Astrocyte of the spinal cord (primary cell): ENCODE measurements at regions not wholly inside any gene's neighbourhood (a gene's known extent, or its start where the extent isn't known, plus 50 kb on each side); places are given as distances from the start of the nearest gene placed in this dataset.

Source experiments
- DNase-seq: peaks from one replicate; pipeline ENCODE4 v3.0.0; 2011; ENCODE audit warnings: low read depth, low spot score
- H3K4me3 ChIP-seq: 2 replicates; pipeline ENCODE4 v1.5.1; 2011; ENCODE audit warnings: low read depth, mild to moderate bottlenecking, low read length, moderate library complexity
- in situ Hi-C: cut with HindIII; loops from 2 replicates; pipeline ENCODE4 v1.10.0; 2017; ENCODE audit warnings: low sequenced_read_pairs
- TF ChIP-seq, protein P1 (sequence below): IDR thresholded peaks from 2 replicates; pipeline ENCODE4 v1.5.1; 2012; ENCODE audit warnings: low read depth, mild to moderate bottlenecking, low read length, inconsistent platforms

DNA sequence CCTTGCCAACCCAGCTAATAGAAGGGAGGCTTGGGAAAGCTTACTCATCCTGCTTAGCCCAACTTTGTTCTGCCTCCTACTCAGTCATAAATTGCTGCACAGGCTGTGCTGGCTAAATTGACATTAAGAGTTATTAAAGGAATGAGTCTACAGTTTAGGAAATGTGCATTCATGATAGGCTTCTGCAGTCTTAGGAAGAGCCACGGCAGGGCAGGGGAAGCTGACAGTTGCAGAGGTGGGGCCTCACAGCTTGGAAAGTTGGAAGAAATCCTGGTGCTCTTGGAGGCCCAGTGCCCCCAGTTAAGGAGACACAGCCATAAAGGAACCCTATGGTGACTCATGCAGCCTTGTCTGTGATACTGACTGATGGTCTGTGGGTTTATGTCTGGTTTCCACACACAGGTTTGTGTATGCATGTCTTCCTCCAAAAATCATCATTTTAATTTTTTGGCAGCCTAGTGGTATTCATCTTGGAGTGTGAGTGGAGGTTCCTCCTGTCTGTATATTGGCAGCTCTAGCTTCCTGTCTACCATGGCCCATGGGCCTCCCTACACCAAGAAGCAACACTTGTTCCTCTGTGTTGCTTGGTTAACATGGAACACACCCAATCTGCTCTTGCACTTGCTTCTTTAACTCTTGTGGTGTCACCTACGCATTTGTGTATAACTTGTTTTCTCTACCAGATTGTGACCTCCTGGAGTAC lies 135.0 kb upstream of the KL start:
- TF ChIP-seq, protein P1, sequence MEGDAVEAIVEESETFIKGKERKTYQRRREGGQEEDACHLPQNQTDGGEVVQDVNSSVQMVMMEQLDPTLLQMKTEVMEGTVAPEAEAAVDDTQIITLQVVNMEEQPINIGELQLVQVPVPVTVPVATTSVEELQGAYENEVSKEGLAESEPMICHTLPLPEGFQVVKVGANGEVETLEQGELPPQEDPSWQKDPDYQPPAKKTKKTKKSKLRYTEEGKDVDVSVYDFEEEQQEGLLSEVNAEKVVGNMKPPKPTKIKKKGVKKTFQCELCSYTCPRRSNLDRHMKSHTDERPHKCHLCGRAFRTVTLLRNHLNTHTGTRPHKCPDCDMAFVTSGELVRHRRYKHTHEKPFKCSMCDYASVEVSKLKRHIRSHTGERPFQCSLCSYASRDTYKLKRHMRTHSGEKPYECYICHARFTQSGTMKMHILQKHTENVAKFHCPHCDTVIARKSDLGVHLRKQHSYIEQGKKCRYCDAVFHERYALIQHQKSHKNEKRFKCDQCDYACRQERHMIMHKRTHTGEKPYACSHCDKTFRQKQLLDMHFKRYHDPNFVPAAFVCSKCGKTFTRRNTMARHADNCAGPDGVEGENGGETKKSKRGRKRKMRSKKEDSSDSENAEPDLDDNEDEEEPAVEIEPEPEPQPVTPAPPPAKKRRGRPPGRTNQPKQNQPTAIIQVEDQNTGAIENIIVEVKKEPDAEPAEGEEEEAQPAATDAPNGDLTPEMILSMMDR = no peak
- peak; percentile 85 for DNase-seq
- H3K4me3 ChIP-seq = no peak overlapping the region
- in situ Hi-C loops = no loop called here

- no peak overlapping the region for H3K4me3 ChIP-seq
- DNase-seq = no peak
- in situ Hi-C loops = no loop called here
- TF ChIP-seq, protein P1 = no peak
Measured at GRCh38 chr13:32881777-32882145, 134.5 kb upstream of the KL start.

DNA sequence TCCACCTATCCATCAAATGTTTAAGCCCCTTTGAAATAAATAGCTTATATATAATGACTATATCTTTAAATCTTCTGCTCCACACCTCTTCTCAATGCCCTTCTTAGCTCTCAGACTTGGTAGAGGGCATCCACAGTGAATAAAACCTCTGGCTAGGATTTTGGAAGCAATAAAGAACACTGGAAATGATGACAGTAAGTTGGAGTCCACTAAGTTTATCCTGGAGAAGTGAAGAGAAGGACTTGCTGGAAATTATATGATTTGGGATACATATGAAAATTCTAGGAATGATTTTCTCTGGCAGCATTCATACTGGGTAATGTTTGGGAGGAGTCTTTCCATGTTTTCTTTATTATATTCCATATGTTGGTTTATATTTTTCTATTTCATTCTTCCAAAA lies 133.5 kb upstream of the KL start:
- in situ Hi-C loops = no loop called here
- DNase-seq = no peak
- TF ChIP-seq, protein P1 = no peak
- no peak overlapping the region for H3K4me3 ChIP-seq

- peak; percentile 56 for DNase-seq
Measured at GRCh38 chr13:32883474-32883873, 132.7 kb upstream of the KL start.

DNA sequence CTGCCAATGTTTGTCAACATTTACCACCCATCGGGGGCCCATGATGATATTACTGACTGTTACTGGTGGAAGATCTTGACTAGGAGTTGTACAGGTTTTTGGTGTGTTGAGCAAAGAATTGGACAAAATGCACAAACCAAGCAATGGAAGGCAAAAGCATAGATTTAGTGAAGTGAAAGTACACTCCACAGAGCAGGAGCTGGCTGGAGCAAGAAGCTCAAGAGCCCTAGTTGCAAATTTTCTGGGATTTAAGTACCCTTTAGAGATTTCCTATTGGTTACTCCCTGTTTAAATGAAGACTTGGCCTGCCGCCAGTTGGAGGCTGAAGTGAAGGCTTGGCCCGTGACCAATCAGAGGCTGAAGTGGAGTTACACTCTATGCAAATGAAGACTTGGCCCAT lies 128.6 kb upstream of the KL start:
- no peak for DNase-seq
- H3K4me3 ChIP-seq = no peak overlapping the region
- in situ Hi-C loops = no loop called here
- TF ChIP-seq, protein P1 = no peak

More at GRCh38 chr13:32883474-32883873, 132.7 kb upstream of the KL start:
- in situ Hi-C loops = no loop called here
- TF ChIP-seq, protein P1 = no peak
- H3K4me3 ChIP-seq = no peak overlapping the region

- TF ChIP-seq, protein P1 = no peak
- no peak for DNase-seq
Measured at GRCh38 chr13:32889986-32890565, 126.1 kb upstream of the KL start.

More at GRCh38 chr13:32889986-32890565, 126.1 kb upstream of the KL start:
- in situ Hi-C loops = no loop called here
- H3K4me3 ChIP-seq = no peak overlapping the region
